Activated CD4-positive, alpha-beta T cell treated with anti-CD3 and anti-CD28 coated beads, Interleukin-2, amount 50 U/mL, for 16 hours (primary cell): ENCODE measurements at regions not wholly inside any gene's neighbourhood (a gene's known extent, or its start where the extent isn't known, plus 50 kb on each side); places are given as distances from the start of the nearest gene placed in this dataset.
A peak's percentile ranks its signal among the peaks of the same experiment; 100 is the strongest.
"Not testable (repeated sequence)": the region's sequence is repeated elsewhere in the genome, so short reads cannot be mapped to it uniquely, and the experiment has no call there.

Source experiments
- DNase-seq: peaks from one replicate; pipeline ENCODE4 v3.0.0-alpha.2; 2020

DNA sequence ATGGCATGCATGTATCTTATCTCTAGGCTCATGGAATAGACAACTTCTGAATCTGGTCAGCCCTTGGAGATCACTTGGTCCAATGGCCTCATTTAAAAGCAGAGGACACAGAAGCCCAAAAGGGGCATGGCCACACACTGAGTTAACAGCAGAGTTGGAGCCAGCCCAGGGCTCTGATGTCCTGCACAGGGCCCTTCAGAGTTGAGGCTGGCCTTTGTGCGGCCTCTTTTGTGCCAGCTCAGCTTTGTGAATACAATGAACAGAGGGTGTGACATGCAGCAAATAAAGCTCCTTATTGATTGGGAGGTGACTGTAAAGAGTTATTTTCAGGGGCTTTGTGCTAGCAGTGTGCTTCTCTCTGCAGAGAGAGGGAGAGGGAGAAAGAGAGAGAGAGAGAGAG, 150.1 kb upstream of the STK32A start:
- DNase-seq: no peak

DNA sequence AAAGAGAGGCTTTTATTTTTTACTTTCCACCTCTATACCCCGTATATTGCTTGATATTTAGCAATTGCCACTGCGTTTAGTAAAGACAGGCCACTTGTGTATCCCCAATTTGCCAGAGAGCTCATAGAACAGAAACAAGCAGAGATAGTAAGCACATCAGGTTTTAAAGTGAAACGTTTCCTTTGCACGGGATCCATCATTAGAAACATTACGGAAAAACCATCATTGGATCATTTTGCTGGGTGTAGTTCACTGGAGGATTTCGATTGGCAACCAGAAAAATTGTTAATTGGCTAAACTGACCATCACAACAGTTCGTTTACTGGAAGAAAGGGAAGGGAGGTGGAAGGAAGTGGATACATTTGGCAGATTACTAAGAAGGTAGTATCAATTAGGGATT, 149.4 kb upstream of the STK32A start:
- DNase-seq: no peak

- DNase-seq: no peak
Observed at GRCh38 chr5:147092044-147092443, 142.8 kb upstream of the STK32A start.

GRCh38 chr5:147093138-147093537, 141.7 kb upstream of the STK32A start:
- DNase-seq: no peak

GRCh38 chr5:147095740-147096139, 139.1 kb upstream of the STK32A start:
- DNase-seq: no peak

- no peak for DNase-seq
Observed at GRCh38 chr5:147098233-147098790, 136.5 kb upstream of the STK32A start.

GRCh38 chr5:147101659-147102369, 133.0 kb upstream of the STK32A start:
- DNase-seq: no peak

GRCh38 chr5:147112899-147113298, 121.9 kb upstream of the STK32A start:
- DNase-seq: no peak

- DNase-seq: peak; percentile 9
Observed at GRCh38 chr5:147113967-147114366, 120.9 kb upstream of the STK32A start.

DNA sequence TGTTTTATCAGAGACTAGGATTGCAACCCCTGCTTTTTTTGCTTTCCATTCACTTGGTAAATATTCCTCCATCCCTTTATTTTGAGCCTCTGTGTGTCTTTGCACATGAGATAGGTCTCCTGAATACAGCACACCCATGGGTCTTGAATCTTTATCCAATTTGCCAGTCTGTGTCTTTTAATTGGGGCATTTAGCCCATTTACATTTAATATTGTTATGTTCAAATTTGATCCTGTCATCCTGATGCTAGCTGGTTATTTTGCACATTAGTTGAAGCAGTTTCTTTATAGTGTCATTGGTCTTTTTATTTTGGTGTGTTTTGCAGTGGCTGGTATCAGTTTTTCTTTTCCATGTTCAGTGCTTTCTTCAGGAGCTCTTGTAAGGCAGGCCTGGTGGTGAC, 95.1 kb upstream of the STK32A start:
- not testable (repeated sequence) for DNase-seq

- no peak for DNase-seq
Observed at GRCh38 chr5:147140558-147140957, 94.3 kb upstream of the STK32A start.

GRCh38 chr5:147141580-147141979, 93.2 kb upstream of the STK32A start:
- not testable (repeated sequence) for DNase-seq

DNA sequence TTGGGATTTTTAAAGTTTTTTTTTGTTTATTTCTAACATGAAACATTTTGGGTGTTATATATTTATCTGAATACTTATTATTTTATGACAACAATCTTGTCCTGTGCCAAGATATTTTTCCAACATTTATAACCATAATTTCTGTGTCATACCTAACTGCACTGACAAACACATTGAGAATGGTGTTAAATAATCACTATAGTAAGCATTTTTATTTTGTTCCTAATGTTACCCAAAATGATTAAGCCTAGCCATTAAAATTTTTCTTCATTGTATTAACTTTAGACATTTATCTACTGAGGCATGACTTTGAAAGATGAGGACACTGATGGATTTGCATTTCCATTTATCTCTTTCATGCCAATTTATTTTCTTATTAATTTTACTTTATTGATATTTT, 91.6 kb upstream of the STK32A start:
- DNase-seq: no peak

- DNase-seq: no peak
Observed at GRCh38 chr5:147145328-147145727, 89.5 kb upstream of the STK32A start.

GRCh38 chr5:147148715-147149114, 86.1 kb upstream of the STK32A start:
- no peak for DNase-seq

- no peak for DNase-seq
Observed at GRCh38 chr5:147152086-147152485, 82.7 kb upstream of the STK32A start.

- DNase-seq: no peak
Observed at GRCh38 chr5:147154809-147155208, 80.0 kb upstream of the STK32A start.

- DNase-seq: no peak
Observed at GRCh38 chr5:147156012-147156411, 78.8 kb upstream of the STK32A start.

- DNase-seq: no peak
Observed at GRCh38 chr5:147160902-147161700, 73.7 kb upstream of the STK32A start.

DNA sequence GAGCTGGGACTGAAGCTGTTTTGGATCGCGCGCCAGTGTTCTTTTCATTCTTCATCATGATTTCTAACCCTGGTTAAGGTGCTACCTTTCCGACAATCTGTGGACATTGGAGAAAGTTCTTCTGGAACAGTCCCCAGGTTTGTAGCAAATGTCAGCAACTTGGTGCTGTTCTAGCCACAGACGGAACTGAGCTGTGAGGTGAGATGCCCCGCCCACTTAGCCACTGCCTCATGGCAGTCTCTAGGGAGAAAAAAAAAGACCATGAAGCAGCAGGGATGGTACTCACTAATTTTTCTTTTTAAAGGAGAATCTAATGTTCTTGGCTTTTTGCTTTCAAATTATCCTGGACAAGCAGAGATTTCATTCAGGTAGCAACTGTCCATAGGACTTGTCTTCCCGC, 72.1 kb upstream of the STK32A start:
- no peak for DNase-seq

- DNase-seq: no peak
Observed at GRCh38 chr5:147167529-147167928, 67.3 kb upstream of the STK32A start.

DNA sequence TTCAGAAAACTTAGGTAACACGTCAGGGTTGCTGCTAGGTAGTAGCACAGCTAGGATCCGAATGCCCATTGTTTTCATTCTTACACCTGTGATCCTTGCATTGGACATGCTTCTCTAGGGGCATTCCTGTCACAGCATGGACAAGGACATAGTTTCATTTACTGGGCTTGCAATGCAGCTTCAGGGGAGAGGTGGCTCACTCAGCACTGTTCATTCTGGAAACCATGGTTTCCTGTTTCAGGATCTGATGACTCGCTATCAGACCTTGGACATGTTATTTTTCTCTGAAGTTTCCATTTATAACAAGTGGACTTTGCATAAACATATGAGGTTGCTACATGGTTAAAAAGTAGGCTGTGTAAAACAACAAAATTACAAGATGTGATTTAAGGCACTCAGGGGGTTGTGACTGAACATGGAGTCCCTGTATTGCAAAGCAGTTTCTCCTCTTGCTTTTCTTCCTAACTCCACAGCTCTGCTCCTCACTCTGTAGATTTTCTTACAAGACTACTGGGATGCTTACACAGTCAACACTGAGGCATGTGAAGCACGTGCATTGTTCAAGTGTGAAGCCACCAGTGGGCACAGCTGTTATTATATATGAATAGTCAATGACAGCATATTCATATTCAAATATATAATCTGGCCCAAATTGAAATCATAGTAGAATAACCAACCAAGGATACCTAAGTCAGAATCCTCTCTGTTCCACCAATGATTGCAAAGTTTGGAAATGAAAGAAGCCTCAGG, 66.1 kb upstream of the STK32A start:
- DNase-seq: no peak

- DNase-seq: no peak
Observed at GRCh38 chr5:147169399-147169798, 65.4 kb upstream of the STK32A start.
